ENCODE measurements at regions not wholly inside any gene's neighbourhood (a gene's known extent, or its start where the extent isn't known, plus 50 kb on each side); places are given as distances from the start of the nearest gene placed in this dataset.
"Not testable (repeated sequence)": the region's sequence is repeated elsewhere in the genome, so short reads cannot be mapped to it uniquely, and the experiment has no call there.

- no peak for DNase-seq (ENCODE audit: low read depth in 1 of 2, low spot score in 1 of 2)
These were observed 143.4 kb downstream of the TRIML1 start for GRCh38 chr4:188282471-188283232.

GRCh38 chr4:188287169-188287894 lies 148.1 kb downstream of the TRIML1 start:
- DNase-seq (ENCODE audit: low read depth in 1 of 2, low spot score in 1 of 2), result no peak

GRCh38 chr4:188289531-188290125 lies 150.4 kb downstream of the TRIML1 start:
- no peak for DNase-seq (ENCODE audit: low read depth in 1 of 2, low spot score in 1 of 2)

- no peak for DNase-seq (ENCODE audit: low read depth in 1 of 2, low spot score in 1 of 2)
These were observed 156.7 kb downstream of the TRIML1 start for GRCh38 chr4:188295899-188296298.

GRCh38 chr4:188296331-188296730 lies 157.1 kb downstream of the TRIML1 start:
- no peak for DNase-seq (ENCODE audit: low read depth in 1 of 2, low spot score in 1 of 2)

- DNase-seq (ENCODE audit: low read depth in 1 of 2, low spot score in 1 of 2), result no peak
These were observed 158.6 kb downstream of the TRIML1 start for GRCh38 chr4:188297873-188298272.

GRCh38 chr4:188299161-188299560 lies 159.9 kb downstream of the TRIML1 start:
- no peak for DNase-seq (ENCODE audit: low read depth in 1 of 2, low spot score in 1 of 2)

GRCh38 chr4:188300385-188300784 lies 161.1 kb downstream of the TRIML1 start:
- DNase-seq (ENCODE audit: low read depth in 1 of 2, low spot score in 1 of 2), result no peak

- no peak for DNase-seq (ENCODE audit: low read depth in 1 of 2, low spot score in 1 of 2)
These were observed 166.4 kb downstream of the TRIML1 start for GRCh38 chr4:188305690-188306089.

- DNase-seq (ENCODE audit: low read depth in 1 of 2, low spot score in 1 of 2), result no peak
These were observed 168.3 kb downstream of the TRIML1 start for GRCh38 chr4:188307591-188307990.

GRCh38 chr4:188308142-188308541 lies 168.9 kb downstream of the TRIML1 start:
- DNase-seq (ENCODE audit: low read depth in 1 of 2, low spot score in 1 of 2), result no peak

GRCh38 chr4:188316391-188316790 lies 177.2 kb downstream of the TRIML1 start:
- no peak for DNase-seq (ENCODE audit: low read depth in 1 of 2, low spot score in 1 of 2)

GRCh38 chr4:188328966-188329365 lies 189.7 kb downstream of the TRIML1 start:
- no peak for DNase-seq (ENCODE audit: low read depth in 1 of 2, low spot score in 1 of 2)

- no peak for DNase-seq (ENCODE audit: low read depth in 1 of 2, low spot score in 1 of 2)
These were observed 190.3 kb downstream of the TRIML1 start for GRCh38 chr4:188329521-188329920.

- no peak for DNase-seq (ENCODE audit: low read depth in 1 of 2, low spot score in 1 of 2)
These were observed 193.0 kb downstream of the TRIML1 start for GRCh38 chr4:188332265-188332664.

GRCh38 chr4:188336891-188337290 lies 197.7 kb downstream of the TRIML1 start:
- DNase-seq (ENCODE audit: low read depth in 1 of 2, low spot score in 1 of 2), result no peak

GRCh38 chr4:188341428-188341827 lies 202.2 kb downstream of the TRIML1 start:
- no peak for DNase-seq (ENCODE audit: low read depth in 1 of 2, low spot score in 1 of 2)

GRCh38 chr4:188346171-188346809 lies 207.0 kb downstream of the TRIML1 start:
- DNase-seq (ENCODE audit: low read depth in 1 of 2, low spot score in 1 of 2), result no peak

- no peak for DNase-seq (ENCODE audit: low read depth in 1 of 2, low spot score in 1 of 2)
These were observed 208.1 kb downstream of the TRIML1 start for GRCh38 chr4:188347339-188347738.

- DNase-seq (ENCODE audit: low read depth in 1 of 2, low spot score in 1 of 2), result not testable (repeated sequence)
These were observed 210.3 kb downstream of the TRIML1 start for GRCh38 chr4:188349569-188349968.

GRCh38 chr4:188363196-188363595 lies 224.0 kb downstream of the TRIML1 start:
- no peak for DNase-seq (ENCODE audit: low read depth in 1 of 2, low spot score in 1 of 2)

- DNase-seq (ENCODE audit: low read depth in 1 of 2, low spot score in 1 of 2), result no peak
These were observed 231.5 kb downstream of the TRIML1 start for GRCh38 chr4:188370777-188371176.
